ENCODE measurements at regions not wholly inside any gene's neighbourhood (a gene's known extent, or its start where the extent isn't known, plus 50 kb on each side); places are given as distances from the start of the nearest gene placed in this dataset.

DNA sequence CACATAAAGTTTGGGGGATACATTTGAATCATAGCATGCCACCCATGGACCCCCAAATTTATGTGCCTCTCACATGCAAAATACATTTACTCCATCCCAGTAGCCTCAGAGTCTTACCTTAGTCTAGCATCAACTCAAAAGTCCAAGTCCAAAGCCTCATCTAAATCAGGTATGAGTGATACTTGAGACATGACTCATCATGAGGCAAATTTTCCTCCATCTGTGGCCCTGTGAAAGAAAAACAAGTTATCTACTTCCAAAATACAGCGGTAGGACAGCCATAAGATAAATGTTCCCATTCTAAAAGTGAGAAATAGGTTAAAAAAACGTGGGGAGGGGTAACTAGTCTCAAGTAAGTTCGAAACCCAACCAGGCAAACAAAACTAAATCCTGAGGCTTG is 444.2 kb downstream of the SNAPC1 start:
- no peaks in the 10 kb centered on the region for H3F3A ChIP-seq (ENCODE audit: low read depth)
- no peak overlapping the region for H3K4me3 ChIP-seq
- Mint-ChIP-seq H3K36me3 (no peaks in the 10 kb centered on the region), H3K27ac (no peak overlapping the region), H3K27me3 (ENCODE audit: insufficient read depth, low read depth) (peaks cover 2% of the 10 kb centered on the region), H3K9me3 (peaks cover 7% of the 10 kb centered on the region), H3K4me3 (no peak overlapping the region), H3K4me1 (no peaks in the 10 kb centered on the region)
- H3K27ac ChIP-seq: no peak overlapping the region
- no peaks in the 10 kb centered on the region for H3K27me3 ChIP-seq
- H3K4me1 ChIP-seq: no peaks in the 10 kb centered on the region
- TF ChIP-seq EZH2 (IDR thresholded peaks at IDR 0.05) (no peak), EZH2phosphoT487 (IDR thresholded peaks at IDR 0.05) (no peak)
- TF ChIP-seq, protein P1, sequence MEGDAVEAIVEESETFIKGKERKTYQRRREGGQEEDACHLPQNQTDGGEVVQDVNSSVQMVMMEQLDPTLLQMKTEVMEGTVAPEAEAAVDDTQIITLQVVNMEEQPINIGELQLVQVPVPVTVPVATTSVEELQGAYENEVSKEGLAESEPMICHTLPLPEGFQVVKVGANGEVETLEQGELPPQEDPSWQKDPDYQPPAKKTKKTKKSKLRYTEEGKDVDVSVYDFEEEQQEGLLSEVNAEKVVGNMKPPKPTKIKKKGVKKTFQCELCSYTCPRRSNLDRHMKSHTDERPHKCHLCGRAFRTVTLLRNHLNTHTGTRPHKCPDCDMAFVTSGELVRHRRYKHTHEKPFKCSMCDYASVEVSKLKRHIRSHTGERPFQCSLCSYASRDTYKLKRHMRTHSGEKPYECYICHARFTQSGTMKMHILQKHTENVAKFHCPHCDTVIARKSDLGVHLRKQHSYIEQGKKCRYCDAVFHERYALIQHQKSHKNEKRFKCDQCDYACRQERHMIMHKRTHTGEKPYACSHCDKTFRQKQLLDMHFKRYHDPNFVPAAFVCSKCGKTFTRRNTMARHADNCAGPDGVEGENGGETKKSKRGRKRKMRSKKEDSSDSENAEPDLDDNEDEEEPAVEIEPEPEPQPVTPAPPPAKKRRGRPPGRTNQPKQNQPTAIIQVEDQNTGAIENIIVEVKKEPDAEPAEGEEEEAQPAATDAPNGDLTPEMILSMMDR (IDR thresholded peaks at IDR 0.05): no peak
- no peaks in the 10 kb centered on the region for H4K20me1 ChIP-seq (ENCODE audit: low read depth)
- H2AFZ ChIP-seq (replicated peaks): no peak overlapping the region
- DNase-seq (ENCODE audit: low spot score): no peak
- H3K79me2 ChIP-seq (ENCODE audit: low read depth): no peaks in the 10 kb centered on the region
- H3K9me3 ChIP-seq (ENCODE audit: low read depth): no peaks in the 10 kb centered on the region
- no peak overlapping the region for H3K9ac ChIP-seq
- H3K36me3 ChIP-seq: no peaks in the 10 kb centered on the region
- no peak overlapping the region for H3K4me2 ChIP-seq

DNA sequence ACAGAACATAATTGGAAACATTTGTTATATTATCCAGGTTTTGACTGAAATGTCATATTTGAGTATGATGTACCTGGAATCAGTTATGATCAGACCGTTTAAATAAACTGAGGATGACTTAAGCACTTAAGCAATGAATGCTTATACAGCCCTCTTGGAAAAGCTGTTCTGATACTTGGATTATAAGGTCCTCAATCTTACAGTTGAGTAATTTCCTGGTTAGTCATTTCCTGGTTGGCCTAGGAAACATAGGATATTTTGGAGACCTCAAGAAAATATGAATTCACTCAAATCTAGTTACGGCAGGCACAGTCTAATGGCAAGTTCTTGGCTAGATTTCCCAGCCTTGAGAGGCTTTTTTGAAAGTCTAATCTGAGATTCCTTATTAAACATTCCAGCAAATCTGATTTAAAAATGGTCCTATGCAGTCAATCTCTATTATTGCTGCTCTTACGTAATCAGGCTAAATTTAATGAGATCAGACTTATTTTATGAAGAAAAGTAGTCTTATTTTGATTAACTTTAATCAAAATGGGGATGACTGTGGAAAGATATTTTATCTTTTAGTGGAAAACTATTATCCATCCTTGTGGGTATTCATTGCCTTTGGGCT is 447.2 kb downstream of the SNAPC1 start:
- Histone ChIP-seq H2AFZ (replicated peaks) (no peak overlapping the region), H3K79me2 (ENCODE audit: low read depth) (no peaks in the 10 kb centered on the region), H3K4me1 (no peaks in the 10 kb centered on the region), H3K9ac (no peak overlapping the region), H3K27ac (no peak overlapping the region), H3K27me3 (no peaks in the 10 kb centered on the region), H3F3A (ENCODE audit: low read depth) (no peaks in the 10 kb centered on the region), H3K4me3 (no peak overlapping the region), H3K9me3 (ENCODE audit: low read depth) (no peaks in the 10 kb centered on the region), H4K20me1 (ENCODE audit: low read depth) (no peaks in the 10 kb centered on the region), H3K36me3 (no peaks in the 10 kb centered on the region), H3K4me2 (no peak overlapping the region)
- TF ChIP-seq, protein P1 (IDR thresholded peaks at IDR 0.05): no peak
- TF ChIP-seq EZH2 (IDR thresholded peaks at IDR 0.05) (no peak), EZH2phosphoT487 (IDR thresholded peaks at IDR 0.05) (no peak)
- H3K27me3 Mint-ChIP-seq (ENCODE audit: insufficient read depth, low read depth): peaks cover 2% of the 10 kb centered on the region
- H3K36me3 Mint-ChIP-seq: no peaks in the 10 kb centered on the region
- no peaks in the 10 kb centered on the region for H3K4me1 Mint-ChIP-seq
- no peak overlapping the region for H3K27ac Mint-ChIP-seq
- peaks cover 7% of the 10 kb centered on the region for H3K9me3 Mint-ChIP-seq
- no peak for DNase-seq (ENCODE audit: low spot score)
- H3K4me3 Mint-ChIP-seq: no peak overlapping the region

DNA sequence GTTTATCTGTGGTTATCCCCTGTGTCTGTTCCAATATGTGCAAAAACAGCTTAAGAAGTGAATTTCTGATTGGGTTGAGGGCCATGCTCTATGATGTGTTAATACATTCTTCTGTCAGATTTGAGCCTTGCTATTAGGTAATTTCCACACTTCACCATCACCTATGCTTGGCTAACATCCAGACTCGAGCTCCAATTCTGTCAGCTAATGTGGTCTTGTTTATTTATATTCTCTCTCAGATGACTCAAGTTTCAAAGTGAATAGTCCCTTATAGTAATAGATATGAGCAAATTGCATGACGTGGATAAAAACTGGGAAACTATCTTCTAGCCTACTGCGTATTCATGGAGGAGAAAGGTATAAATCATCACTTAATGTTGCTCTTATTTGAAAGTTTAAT is 451.3 kb downstream of the SNAPC1 start:
- Histone ChIP-seq H3K79me2 (ENCODE audit: low read depth) (no peaks in the 10 kb centered on the region), H3K27me3 (no peaks in the 10 kb centered on the region), H3K4me1 (no peaks in the 10 kb centered on the region), H3F3A (ENCODE audit: low read depth) (no peaks in the 10 kb centered on the region), H3K36me3 (no peaks in the 10 kb centered on the region), H3K27ac (no peak overlapping the region), H2AFZ (replicated peaks) (no peak overlapping the region), H3K4me3 (no peak overlapping the region), H3K4me2 (no peak overlapping the region), H4K20me1 (ENCODE audit: low read depth) (no peaks in the 10 kb centered on the region), H3K9ac (no peak overlapping the region), H3K9me3 (ENCODE audit: low read depth) (no peaks in the 10 kb centered on the region)
- no peak overlapping the region for H3K27ac Mint-ChIP-seq
- peaks cover 2% of the 10 kb centered on the region for H3K27me3 Mint-ChIP-seq (ENCODE audit: insufficient read depth, low read depth)
- no peaks in the 10 kb centered on the region for H3K4me1 Mint-ChIP-seq
- H3K4me3 Mint-ChIP-seq: no peak overlapping the region
- H3K36me3 Mint-ChIP-seq: no peaks in the 10 kb centered on the region
- no peaks in the 10 kb centered on the region for H3K9me3 Mint-ChIP-seq
- TF ChIP-seq EZH2 (IDR thresholded peaks at IDR 0.05) (no peak), EZH2phosphoT487 (IDR thresholded peaks at IDR 0.05) (no peak)
- TF ChIP-seq, protein P1 (IDR thresholded peaks at IDR 0.05): no peak
- DNase-seq (ENCODE audit: low spot score): no peak

Measured in neural progenitor cell (in vitro differentiated cells).